ENCODE measurements at regions not wholly inside any gene's neighbourhood (a gene's known extent, or its start where the extent isn't known, plus 50 kb on each side); places are given as distances from the start of the nearest gene placed in this dataset.

GRCh38 chr13:91278291-91278690 lies 69.2 kb upstream of the MIR17HG start:
- DNase-seq (ENCODE audit: low read depth): no peak

GRCh38 chr13:91278888-91279287 lies 68.6 kb upstream of the MIR17HG start:
- no peak for DNase-seq (ENCODE audit: low read depth)

DNA sequence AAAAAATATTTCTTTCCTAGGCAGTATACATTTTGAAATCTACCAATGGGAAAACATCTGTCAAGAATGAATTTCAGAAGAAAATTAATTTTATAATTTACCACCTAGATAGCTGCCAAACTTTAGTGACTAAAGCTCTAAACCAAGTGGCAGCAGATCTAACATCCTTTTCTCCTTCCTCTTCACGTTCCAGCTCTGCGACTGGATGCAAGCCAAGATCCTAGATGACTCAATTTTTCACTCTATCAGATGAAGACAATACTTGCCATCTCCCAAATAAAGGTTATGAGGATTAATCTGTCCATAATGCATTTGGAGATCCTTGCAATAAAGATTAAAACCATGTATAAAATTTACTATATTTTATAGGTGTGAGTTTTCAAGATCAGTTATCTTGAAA lies 66.7 kb upstream of the MIR17HG start:
- no peak for DNase-seq (ENCODE audit: low read depth)

DNA sequence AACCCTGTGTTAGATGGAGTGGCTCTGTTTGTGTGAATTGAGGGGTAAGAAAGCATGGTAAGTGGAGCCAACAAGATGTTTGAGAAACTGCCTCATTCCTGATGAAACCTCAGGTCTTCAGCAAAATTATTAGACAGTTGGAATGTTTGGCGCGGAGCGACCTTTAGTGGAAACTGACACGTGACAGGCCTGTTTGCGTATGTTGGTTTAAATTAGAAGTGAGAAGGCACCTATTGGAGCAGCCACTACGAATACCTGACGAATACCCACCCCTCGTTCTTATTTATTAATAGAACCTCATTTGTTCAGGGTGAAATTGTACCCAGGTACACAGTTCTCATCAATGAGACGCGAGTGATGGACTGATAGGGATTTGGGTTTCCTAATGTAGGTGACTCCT lies 63.2 kb upstream of the MIR17HG start:
- DNase-seq (ENCODE audit: low read depth): no peak

DNA sequence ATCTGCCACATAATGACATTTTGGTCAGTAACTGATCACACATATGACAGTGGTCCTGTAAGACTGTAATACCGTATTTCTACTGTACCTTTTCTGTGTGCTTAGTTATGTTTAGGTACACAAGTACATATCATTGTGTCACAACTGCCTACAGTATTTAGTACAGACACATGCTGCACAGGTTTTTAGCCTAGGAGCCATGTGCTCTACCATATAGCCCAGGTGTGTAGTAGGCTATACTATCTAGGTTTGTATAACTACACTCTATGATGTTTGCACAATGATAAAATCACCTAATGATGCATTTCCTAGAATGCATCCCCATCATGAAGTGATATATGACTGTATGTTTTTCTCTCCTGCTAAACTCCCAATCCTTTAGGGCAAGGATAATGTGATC lies 61.2 kb upstream of the MIR17HG start:
- DNase-seq (ENCODE audit: low read depth): no peak

GRCh38 chr13:91291078-91291477 lies 56.4 kb upstream of the MIR17HG start:
- DNase-seq (ENCODE audit: low read depth): no peak

GRCh38 chr13:91292630-91293221 lies 54.8 kb upstream of the MIR17HG start:
- DNase-seq (ENCODE audit: low read depth): no peak

DNA sequence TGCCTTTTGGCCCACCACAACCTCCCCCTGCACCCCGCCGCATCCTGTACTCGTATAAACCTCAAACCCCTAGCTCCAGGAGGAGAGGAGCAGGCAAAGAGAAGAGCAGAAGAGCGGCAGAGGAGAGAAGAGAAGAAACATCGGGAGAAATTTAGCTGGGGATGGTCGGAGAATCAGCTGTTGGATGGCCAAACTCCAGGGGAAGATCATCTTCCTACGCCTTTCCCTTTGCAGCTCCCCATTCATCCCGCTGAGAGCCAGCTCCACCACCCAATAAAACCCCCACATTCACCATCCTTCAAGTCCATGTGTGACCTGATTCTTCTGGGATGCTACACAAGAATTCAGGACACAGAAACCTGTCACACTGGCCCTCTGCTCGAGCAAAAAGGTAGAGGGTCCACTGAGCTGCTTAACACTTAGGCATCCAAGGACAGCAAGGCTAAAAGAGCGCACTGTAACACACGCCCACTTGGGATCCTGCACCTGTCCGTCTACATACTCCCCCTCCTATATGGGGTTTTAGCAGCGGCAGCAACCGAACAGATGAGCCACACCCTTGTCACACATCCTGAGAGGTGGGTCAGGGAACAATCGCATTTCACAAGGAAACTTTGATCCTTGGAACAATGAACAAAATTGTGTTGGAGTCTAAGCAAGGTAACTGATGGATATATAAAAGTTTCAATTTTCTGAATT lies 51.6 kb upstream of the MIR17HG start:
- DNase-seq (ENCODE audit: low read depth): no peak

- no peak for DNase-seq (ENCODE audit: low read depth)
Measured at GRCh38 chr13:91297503-91297902, 50.0 kb upstream of the MIR17HG start.

Data from stimulated activated CD4-positive, alpha-beta T cell treated with anti-CD3 and anti-CD28 coated beads, Interleukin-2, amount 100 ng/mL, for 4 hours (primary cell).